Uterus (tissue), 3 donors: ENCODE measurements at regions not wholly inside any gene's neighbourhood (a gene's known extent, or its start where the extent isn't known, plus 50 kb on each side); places are given as distances from the start of the nearest gene placed in this dataset.

Experiments used
- DNase-seq, 2 donors: peaks; one replicate each; pipeline ENCODE4 v3.0.0-alpha.2; 2019 to 2020
- H3K27ac ChIP-seq, 2 donors: fragments of 200-600 bp; sonication (generic); 1 replicate in 1 of 2; 2 replicates in 1 of 2; pipeline ENCODE4 v1.5.1; 2016 to 2018
- H3K27me3 ChIP-seq, 2 donors: fragments of 200-600 bp; sonication (generic); one replicate each; pipeline ENCODE4 v1.5.1; 2018 to 2019; ENCODE audit warnings: control low read depth in 1 of 2
- H3K36me3 ChIP-seq, 2 donors: fragments of 200-600 bp; sonication (generic); one replicate each; pipeline ENCODE4 v1.5.1; 2019; ENCODE audit warnings: control low read depth in 1 of 2
- H3K4me1 ChIP-seq, 2 donors: fragments of 200-600 bp; sonication (generic); one replicate each; pipeline ENCODE4 v1.5.1; 2018 to 2019; ENCODE audit warnings: control low read depth in 1 of 2
- H3K4me3 ChIP-seq, 2 donors: fragments of 200-600 bp; sonication (generic); 1 replicate in 1 of 2; 2 replicates in 1 of 2; pipeline ENCODE4 v1.5.1; 2018 to 2019; ENCODE audit warnings: mild to moderate bottlenecking in 1 of 2
- H3K9me3 ChIP-seq, 2 donors: fragments of 200-600 bp; sonication (generic); one replicate each; pipeline ENCODE4 v1.5.1; 2019; ENCODE audit warnings: control low read depth in 1 of 2
- POLR2A ChIP-seq, 2 donors: fragments of 450-650 bp; IDR thresholded peaks; one replicate each; pipeline ENCODE4 v1.6.1; 2016; ENCODE audit warnings: antibody characterized with exemption in 2 of 2, mild to moderate bottlenecking in 1 of 2, moderate library complexity in 1 of 2
- intact Hi-C: fragments of 100-400 bp; cut with DNase I; formaldehyde crosslinking; loops from one replicate; pipeline ENCODE4 v1.15.1; 2023; ENCODE audit warnings: low total_unique reads
- TF ChIP-seq, protein P1 (sequence below), 4 experiments: fragments of 200-600 bp in 2 of 4; fragments of 450-650 bp in 2 of 4; sonication (generic) in 2 of 4; IDR thresholded peaks; one replicate each; pipeline ENCODE4 v1.5.1; 2016 to 2019; ENCODE audit warnings: antibody characterized with exemption in 4 of 4, mild to moderate bottlenecking in 2 of 4, moderate library complexity in 1 of 4
- donor health status: DM: yes; HTN: yes; CAD: no.

DNA sequence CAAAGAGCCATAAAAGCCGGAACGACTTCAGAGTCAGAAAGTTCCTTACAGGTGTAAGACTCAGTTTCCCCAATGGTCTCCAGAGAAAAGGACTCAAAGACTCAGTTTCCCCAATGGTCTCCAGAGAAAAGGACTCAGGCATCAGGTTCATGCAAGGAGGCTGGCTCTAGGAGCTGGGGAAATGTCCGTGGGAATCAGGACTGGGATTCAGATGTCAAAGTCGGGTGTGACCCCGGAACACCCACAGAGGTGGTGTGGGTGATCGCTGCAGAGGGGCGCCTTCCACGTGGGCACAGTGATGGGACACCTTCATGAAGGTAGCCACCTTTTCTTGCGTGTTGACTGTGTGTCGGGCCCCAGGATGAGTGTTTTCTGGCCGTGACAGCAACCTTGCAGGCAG lies 340.8 kb downstream of the NPHP4 start:
- Histone ChIP-seq H3K27me3 (no peaks in the 10 kb centered on the region), H3K4me3 (no peak overlapping the region), H3K36me3 (no peaks in the 10 kb centered on the region), H3K4me1 (no peaks in the 10 kb centered on the region), H3K9me3 (no peaks in the 10 kb centered on the region), H3K27ac (no peak overlapping the region)
- TF ChIP-seq, protein P1, sequence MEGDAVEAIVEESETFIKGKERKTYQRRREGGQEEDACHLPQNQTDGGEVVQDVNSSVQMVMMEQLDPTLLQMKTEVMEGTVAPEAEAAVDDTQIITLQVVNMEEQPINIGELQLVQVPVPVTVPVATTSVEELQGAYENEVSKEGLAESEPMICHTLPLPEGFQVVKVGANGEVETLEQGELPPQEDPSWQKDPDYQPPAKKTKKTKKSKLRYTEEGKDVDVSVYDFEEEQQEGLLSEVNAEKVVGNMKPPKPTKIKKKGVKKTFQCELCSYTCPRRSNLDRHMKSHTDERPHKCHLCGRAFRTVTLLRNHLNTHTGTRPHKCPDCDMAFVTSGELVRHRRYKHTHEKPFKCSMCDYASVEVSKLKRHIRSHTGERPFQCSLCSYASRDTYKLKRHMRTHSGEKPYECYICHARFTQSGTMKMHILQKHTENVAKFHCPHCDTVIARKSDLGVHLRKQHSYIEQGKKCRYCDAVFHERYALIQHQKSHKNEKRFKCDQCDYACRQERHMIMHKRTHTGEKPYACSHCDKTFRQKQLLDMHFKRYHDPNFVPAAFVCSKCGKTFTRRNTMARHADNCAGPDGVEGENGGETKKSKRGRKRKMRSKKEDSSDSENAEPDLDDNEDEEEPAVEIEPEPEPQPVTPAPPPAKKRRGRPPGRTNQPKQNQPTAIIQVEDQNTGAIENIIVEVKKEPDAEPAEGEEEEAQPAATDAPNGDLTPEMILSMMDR (IDR thresholded peaks at IDR 0.05) = no peak
- no peak for TF ChIP-seq POLR2A (IDR thresholded peaks at IDR 0.05)
- intact Hi-C loops = no loop called here
- DNase-seq = no peak

DNA sequence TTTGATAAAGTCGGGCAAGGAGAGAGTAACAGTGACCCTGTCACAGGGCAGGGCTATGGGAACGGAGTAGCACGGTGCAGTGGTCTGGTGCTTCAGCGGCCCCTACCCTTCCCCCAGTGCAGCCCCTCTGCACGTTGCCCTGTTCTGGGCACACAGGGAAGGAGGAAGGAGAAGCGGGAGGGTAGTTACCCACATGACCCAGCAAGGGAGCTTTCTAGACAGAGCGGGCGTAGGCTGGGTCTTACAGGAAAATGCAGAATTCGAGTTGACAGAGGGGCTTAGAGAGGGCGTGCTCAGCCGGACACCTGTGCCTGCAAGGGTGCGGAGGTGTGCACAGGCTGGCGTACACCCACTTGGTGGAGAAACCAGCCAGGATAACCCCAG lies 341.2 kb downstream of the NPHP4 start:
- Histone ChIP-seq H3K4me1 (no peaks in the 10 kb centered on the region), H3K27me3 (no peaks in the 10 kb centered on the region), H3K4me3 (no peak overlapping the region), H3K9me3 (no peaks in the 10 kb centered on the region), H3K36me3 (no peaks in the 10 kb centered on the region), H3K27ac (no peak overlapping the region)
- TF ChIP-seq POLR2A (IDR thresholded peaks at IDR 0.05) = no peak
- TF ChIP-seq, protein P1 (IDR thresholded peaks at IDR 0.05) = no peak
- no peak for DNase-seq
- intact Hi-C loops = no loop called here

DNA sequence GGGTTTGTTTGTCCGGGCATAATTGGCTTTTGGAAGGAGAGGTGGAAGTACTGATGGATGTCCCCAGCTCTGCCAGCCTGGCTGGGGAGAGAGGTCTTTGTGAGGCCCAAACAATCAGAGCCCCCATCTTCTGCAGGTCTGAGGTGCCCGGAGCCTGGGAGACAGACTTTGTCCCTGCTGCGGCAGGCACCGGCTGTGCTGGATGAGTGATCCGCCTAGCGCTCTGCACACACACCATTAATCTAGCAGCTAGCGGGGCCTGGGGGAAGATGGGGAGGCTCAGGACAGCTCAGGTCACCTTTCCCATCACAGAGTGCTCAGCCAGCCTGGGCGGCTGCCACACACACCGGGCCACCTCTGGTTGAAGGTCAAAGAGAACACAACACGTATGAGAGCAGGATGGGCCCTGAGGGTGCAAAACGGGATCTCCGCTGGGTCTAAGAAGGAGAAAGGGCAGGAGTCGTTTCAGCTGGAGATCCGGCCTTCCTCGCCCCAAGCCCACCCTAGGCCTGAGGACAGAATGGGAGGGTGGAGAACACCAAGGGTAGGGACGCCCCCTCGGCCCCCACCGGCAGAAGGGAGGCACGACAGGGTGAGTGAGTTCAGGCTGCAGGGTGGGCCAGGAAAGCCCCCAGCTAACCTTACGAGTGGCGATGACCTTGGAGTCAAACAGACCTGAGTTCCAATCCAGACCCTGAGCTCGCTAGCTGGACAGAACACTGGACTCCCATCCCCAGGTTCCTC lies 341.8 kb downstream of the NPHP4 start:
- Histone ChIP-seq H3K36me3 (no peaks in the 10 kb centered on the region), H3K27ac (no peak overlapping the region), H3K4me1 (no peaks in the 10 kb centered on the region), H3K4me3 (no peak overlapping the region), H3K9me3 (no peaks in the 10 kb centered on the region), H3K27me3 (no peaks in the 10 kb centered on the region)
- TF ChIP-seq POLR2A (IDR thresholded peaks at IDR 0.05) = no peak
- TF ChIP-seq, protein P1 (IDR thresholded peaks at IDR 0.05) = no peak
- DNase-seq = no peak
- intact Hi-C loops = no loop called here

DNA sequence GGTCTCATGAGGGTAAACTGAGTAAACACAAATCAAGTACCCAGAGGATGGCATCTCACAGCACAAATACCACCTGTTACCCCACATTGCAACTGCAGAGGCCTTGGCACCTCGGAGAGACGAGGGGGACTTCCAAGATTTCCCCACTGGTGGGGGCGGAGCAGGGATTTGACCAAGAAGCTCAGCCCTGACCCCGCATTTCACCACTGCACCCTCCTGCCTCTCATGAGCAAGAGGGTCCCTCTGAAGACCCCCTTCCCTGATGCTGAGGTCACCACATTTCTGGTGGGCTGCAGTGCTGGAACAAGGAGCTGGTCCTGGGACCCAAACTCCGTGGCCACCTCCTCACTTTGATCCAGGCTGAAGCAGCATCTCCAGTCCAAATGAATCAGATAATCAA lies 342.4 kb downstream of the NPHP4 start:
- no peak for TF ChIP-seq POLR2A (IDR thresholded peaks at IDR 0.05)
- TF ChIP-seq, protein P1 (IDR thresholded peaks at IDR 0.05) = no peak
- Histone ChIP-seq H3K27ac (no peak overlapping the region), H3K9me3 (no peaks in the 10 kb centered on the region), H3K4me1 (no peaks in the 10 kb centered on the region), H3K27me3 (no peaks in the 10 kb centered on the region), H3K36me3 (no peaks in the 10 kb centered on the region), H3K4me3 (no peak overlapping the region)
- no peak for DNase-seq
- intact Hi-C loops = no loop called here

DNA sequence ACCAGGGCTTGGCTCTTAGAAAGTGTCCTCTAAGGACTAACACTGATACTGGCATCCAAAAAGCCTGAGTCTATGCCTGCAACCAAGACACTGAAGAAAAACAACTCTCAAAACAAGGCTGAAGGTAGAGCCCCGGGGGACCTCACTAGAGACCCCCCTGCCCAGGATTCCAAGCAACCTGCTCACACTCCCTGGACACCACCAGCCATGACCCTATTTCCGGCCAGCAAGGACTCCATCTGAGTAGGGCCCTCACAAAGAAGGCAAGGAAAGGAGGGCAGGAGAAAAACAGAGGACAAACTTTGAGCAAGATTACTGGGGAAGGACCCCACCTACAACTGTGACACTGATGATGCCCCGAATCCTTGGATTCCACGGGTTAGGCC lies 343.1 kb downstream of the NPHP4 start:
- intact Hi-C loops = no loop called here
- H3K27ac ChIP-seq = no peak overlapping the region
- DNase-seq = no peak
- H3K4me1 ChIP-seq = no peaks in the 10 kb centered on the region
- TF ChIP-seq POLR2A (IDR thresholded peaks at IDR 0.05) = no peak
- H3K4me3 ChIP-seq = no peak overlapping the region
- H3K9me3 ChIP-seq = no peaks in the 10 kb centered on the region
- no peaks in the 10 kb centered on the region for H3K27me3 ChIP-seq
- no peaks in the 10 kb centered on the region for H3K36me3 ChIP-seq
